DOHH2 (cell line): ENCODE measurements at regions not wholly inside any gene's neighbourhood (a gene's known extent, or its start where the extent isn't known, plus 50 kb on each side); places are given as distances from the start of the nearest gene placed in this dataset.

Experiments
- EZH2phosphoT487 ChIP-seq: fragments of 200-600 bp; sonication (generic); IDR thresholded peaks from 2 replicates; pipeline ENCODE4 v1.6.1; 2017; ENCODE audit warnings: borderline replicate concordance, mild to moderate bottlenecking, antibody characterized with exemption, low read length, moderate library complexity, mixed read lengths
- TF ChIP-seq, protein P1 (sequence below): fragments of 200-600 bp; sonication (generic); IDR thresholded peaks from one replicate; pipeline ENCODE4 v1.5.1; 2014; ENCODE audit warnings: antibody characterized with exemption, mild to moderate bottlenecking, low read depth, low read length; ENCODE audit not compliant: poor library complexity, severe bottlenecking

DNA sequence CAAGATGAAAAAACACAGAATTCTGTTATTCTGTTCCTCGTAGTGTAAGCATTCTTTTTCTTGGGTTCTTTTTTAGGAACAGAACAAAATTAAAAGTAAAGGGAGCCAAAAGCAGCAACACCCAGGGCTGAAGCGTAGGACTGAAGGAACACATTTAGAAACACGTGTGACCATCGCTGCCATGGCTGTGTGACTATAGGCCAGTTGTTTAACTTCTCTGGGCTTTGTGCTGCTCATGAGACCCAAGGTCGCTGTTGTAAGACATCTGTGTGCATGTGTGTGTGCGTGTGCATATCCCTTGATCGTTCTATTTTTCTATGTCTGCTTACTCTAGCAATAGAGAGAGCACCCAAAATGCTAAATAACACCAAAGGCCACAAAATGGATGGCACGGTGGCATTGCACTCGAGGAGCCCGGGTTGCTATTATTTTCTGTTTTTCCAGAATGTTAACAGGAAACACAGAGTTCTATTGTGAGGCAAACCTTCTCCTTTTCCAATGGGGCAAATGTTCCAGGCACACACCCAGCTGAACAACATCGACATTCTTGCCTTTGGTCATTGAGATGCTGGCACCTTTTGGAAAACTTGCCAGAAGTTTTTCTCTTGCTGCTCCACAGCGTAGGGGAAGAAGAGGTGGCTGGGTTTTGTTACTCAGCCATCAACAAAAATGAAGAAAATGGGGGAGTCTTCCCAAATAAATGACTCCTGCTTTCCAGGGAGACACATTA lies 267.8 kb upstream of the ECI2 start:
- TF ChIP-seq, protein P1, sequence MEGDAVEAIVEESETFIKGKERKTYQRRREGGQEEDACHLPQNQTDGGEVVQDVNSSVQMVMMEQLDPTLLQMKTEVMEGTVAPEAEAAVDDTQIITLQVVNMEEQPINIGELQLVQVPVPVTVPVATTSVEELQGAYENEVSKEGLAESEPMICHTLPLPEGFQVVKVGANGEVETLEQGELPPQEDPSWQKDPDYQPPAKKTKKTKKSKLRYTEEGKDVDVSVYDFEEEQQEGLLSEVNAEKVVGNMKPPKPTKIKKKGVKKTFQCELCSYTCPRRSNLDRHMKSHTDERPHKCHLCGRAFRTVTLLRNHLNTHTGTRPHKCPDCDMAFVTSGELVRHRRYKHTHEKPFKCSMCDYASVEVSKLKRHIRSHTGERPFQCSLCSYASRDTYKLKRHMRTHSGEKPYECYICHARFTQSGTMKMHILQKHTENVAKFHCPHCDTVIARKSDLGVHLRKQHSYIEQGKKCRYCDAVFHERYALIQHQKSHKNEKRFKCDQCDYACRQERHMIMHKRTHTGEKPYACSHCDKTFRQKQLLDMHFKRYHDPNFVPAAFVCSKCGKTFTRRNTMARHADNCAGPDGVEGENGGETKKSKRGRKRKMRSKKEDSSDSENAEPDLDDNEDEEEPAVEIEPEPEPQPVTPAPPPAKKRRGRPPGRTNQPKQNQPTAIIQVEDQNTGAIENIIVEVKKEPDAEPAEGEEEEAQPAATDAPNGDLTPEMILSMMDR: no peak
- no peak for TF ChIP-seq EZH2phosphoT487
